Retinal pigment epithelial cell (primary cell): ENCODE measurements at regions not wholly inside any gene's neighbourhood (a gene's known extent, or its start where the extent isn't known, plus 50 kb on each side); places are given as distances from the start of the nearest gene placed in this dataset.

Experiments
- DNase-seq: peaks from one replicate; pipeline ENCODE4 v3.0.0-alpha.2; 2010; ENCODE audit warnings: low read depth
- H3K4me3 ChIP-seq: 2 replicates; pipeline ENCODE4 v1.5.1; 2011; ENCODE audit warnings: mild to moderate bottlenecking, low read length, control low read depth, moderate library complexity
- CTCF ChIP-seq: conservative IDR thresholded peaks from 2 replicates; pipeline ENCODE4 v1.5.1; 2011; ENCODE audit warnings: low read depth, low read length, control low read depth, inconsistent platforms

- no peak for DNase-seq
- no peak for TF ChIP-seq CTCF
- H3K4me3 ChIP-seq = no peak overlapping the region
Measured at GRCh38 chr2:65649811-65650589, 217.6 kb upstream of the SPRED2 start.

- DNase-seq = no peak
- TF ChIP-seq CTCF = no peak
- no peak overlapping the region for H3K4me3 ChIP-seq
Measured at GRCh38 chr2:65647249-65647842, 214.9 kb upstream of the SPRED2 start.

GRCh38 chr2:65640793-65641103 is 208.3 kb upstream of the SPRED2 start:
- no peak overlapping the region for H3K4me3 ChIP-seq
- no peak for DNase-seq
- no peak for TF ChIP-seq CTCF

GRCh38 chr2:65639156-65639864 is 206.9 kb upstream of the SPRED2 start:
- DNase-seq = no peak
- no peak overlapping the region for H3K4me3 ChIP-seq
- TF ChIP-seq CTCF = no peak

- H3K4me3 ChIP-seq = no peak overlapping the region
- TF ChIP-seq CTCF = peak; percentile 13
- no peak for DNase-seq
Measured at GRCh38 chr2:65638443-65638842, 206.0 kb upstream of the SPRED2 start.

- no peak for TF ChIP-seq CTCF
- no peak for DNase-seq
- no peak overlapping the region for H3K4me3 ChIP-seq
Measured at GRCh38 chr2:65636813-65637483, 204.5 kb upstream of the SPRED2 start.
